Effector memory CD4-positive, alpha-beta T cell (primary cell): ENCODE measurements at regions not wholly inside any gene's neighbourhood (a gene's known extent, or its start where the extent isn't known, plus 50 kb on each side); places are given as distances from the start of the nearest gene placed in this dataset.
"Not testable (repeated sequence)": the region's sequence is repeated elsewhere in the genome, so short reads cannot be mapped to it uniquely, and the experiment has no call there.

ENCODE experiments used
- DNase-seq, 3 donors: peaks; one replicate each; pipeline ENCODE4 v3.0.0-alpha.2; 2020
- H3K27ac ChIP-seq: 2 replicates; pipeline ENCODE4 v1.7.0; 2013; ENCODE audit warnings: mild to moderate bottlenecking, low read length, moderate library complexity; ENCODE audit not compliant: insufficient read depth, poor library complexity, severe bottlenecking
- H3K27me3 ChIP-seq: replicated peaks from 2 replicates; pipeline ENCODE4 v1.7.0; 2013; ENCODE audit warnings: mild to moderate bottlenecking, low read length; ENCODE audit not compliant: insufficient read depth, control insufficient read depth, poor library complexity, severe bottlenecking
- H3K36me3 ChIP-seq: 2 replicates; pipeline ENCODE4 v1.7.0; 2013; ENCODE audit warnings: mild to moderate bottlenecking, low read length, moderate library complexity; ENCODE audit not compliant: control insufficient read depth, insufficient read depth
- H3K4me1 ChIP-seq: 2 replicates; pipeline ENCODE4 v1.7.0; 2013; ENCODE audit warnings: low read length, mild to moderate bottlenecking; ENCODE audit not compliant: control insufficient read depth, insufficient read depth, poor library complexity, severe bottlenecking
- H3K4me3 ChIP-seq: 2 replicates; pipeline ENCODE4 v1.7.0; 2013; ENCODE audit warnings: low read length, low read depth, mild to moderate bottlenecking; ENCODE audit not compliant: insufficient read depth, poor library complexity, severe bottlenecking
- H3K9me3 ChIP-seq: 2 replicates; pipeline ENCODE4 v1.7.0; 2013; ENCODE audit warnings: mild to moderate bottlenecking, low read length, moderate library complexity; ENCODE audit not compliant: control insufficient read depth

- Histone ChIP-seq H3K9me3 (no peaks in the 10 kb centered on the region), H3K4me1 (no peaks in the 10 kb centered on the region), H3K4me3 (no peak overlapping the region), H3K36me3 (no peaks in the 10 kb centered on the region), H3K27me3 (no peaks in the 10 kb centered on the region), H3K27ac (no peak overlapping the region)
- DNase-seq, result no peak
Measured at GRCh38 chr1:224811564-224811963, 117.9 kb upstream of the DNAH14 start.

- DNase-seq, result no peak
- Histone ChIP-seq H3K27ac (no peak overlapping the region), H3K4me1 (no peaks in the 10 kb centered on the region), H3K4me3 (no peak overlapping the region), H3K27me3 (no peaks in the 10 kb centered on the region), H3K36me3 (no peaks in the 10 kb centered on the region), H3K9me3 (no peaks in the 10 kb centered on the region)
Measured at GRCh38 chr1:224815647-224816046, 113.8 kb upstream of the DNAH14 start.

GRCh38 chr1:224816062-224816461 is 113.4 kb upstream of the DNAH14 start:
- Histone ChIP-seq H3K9me3 (no peaks in the 10 kb centered on the region), H3K27ac (no peak overlapping the region), H3K4me3 (no peak overlapping the region), H3K27me3 (no peaks in the 10 kb centered on the region), H3K36me3 (no peaks in the 10 kb centered on the region), H3K4me1 (no peaks in the 10 kb centered on the region)
- no peak for DNase-seq

- Histone ChIP-seq H3K27ac (no peak overlapping the region), H3K9me3 (no peaks in the 10 kb centered on the region), H3K36me3 (no peaks in the 10 kb centered on the region), H3K4me3 (no peak overlapping the region), H3K27me3 (no peaks in the 10 kb centered on the region), H3K4me1 (no peaks in the 10 kb centered on the region)
- no peak for DNase-seq
Measured at GRCh38 chr1:224817382-224817781, 112.1 kb upstream of the DNAH14 start.

- Histone ChIP-seq H3K36me3 (no peaks in the 10 kb centered on the region), H3K9me3 (no peaks in the 10 kb centered on the region), H3K4me1 (no peaks in the 10 kb centered on the region), H3K27me3 (no peaks in the 10 kb centered on the region), H3K4me3 (no peak overlapping the region), H3K27ac (no peak overlapping the region)
- no peak for DNase-seq
Measured at GRCh38 chr1:224819861-224820260, 109.6 kb upstream of the DNAH14 start.

GRCh38 chr1:224820341-224820740 is 109.1 kb upstream of the DNAH14 start:
- no peaks in the 10 kb centered on the region for H3K4me1 ChIP-seq
- no peak overlapping the region for H3K27ac ChIP-seq
- H3K27me3 ChIP-seq, result no peaks in the 10 kb centered on the region
- H3K9me3 ChIP-seq, result no peaks in the 10 kb centered on the region
- H3K36me3 ChIP-seq, result no peaks in the 10 kb centered on the region
- no peak overlapping the region for H3K4me3 ChIP-seq
- no peak for DNase-seq

GRCh38 chr1:224821751-224822150 is 107.7 kb upstream of the DNAH14 start:
- H3K4me1 ChIP-seq, H3K27me3 ChIP-seq, H3K27ac ChIP-seq, H3K9me3 ChIP-seq, DNase-seq, H3K36me3 ChIP-seq, H3K4me3 ChIP-seq: not testable (repeated sequence)

GRCh38 chr1:224825525-224826000 is 103.9 kb upstream of the DNAH14 start:
- DNase-seq, result no peak
- Histone ChIP-seq H3K9me3 (no peaks in the 10 kb centered on the region), H3K4me1 (no peaks in the 10 kb centered on the region), H3K4me3 (no peak overlapping the region), H3K27ac (no peak overlapping the region), H3K36me3 (no peaks in the 10 kb centered on the region), H3K27me3 (no peaks in the 10 kb centered on the region)

GRCh38 chr1:224828691-224829090 is 100.8 kb upstream of the DNAH14 start:
- DNase-seq, result no peak
- H3K36me3 ChIP-seq, result no peaks in the 10 kb centered on the region

GRCh38 chr1:224831501-224831900 is 98.0 kb upstream of the DNAH14 start:
- Histone ChIP-seq H3K36me3 (no peaks in the 10 kb centered on the region), H3K4me1 (no peaks in the 10 kb centered on the region), H3K4me3 (no peak overlapping the region), H3K27ac (no peak overlapping the region), H3K9me3 (no peaks in the 10 kb centered on the region), H3K27me3 (peaks cover 5% of the 10 kb centered on the region)
- no peak for DNase-seq

More at GRCh38 chr1:224828691-224829090, 100.8 kb upstream of the DNAH14 start:
- Histone ChIP-seq H3K27me3 (peaks cover 5% of the 10 kb centered on the region), H3K27ac (no peak overlapping the region), H3K4me1 (no peaks in the 10 kb centered on the region), H3K9me3 (no peaks in the 10 kb centered on the region), H3K4me3 (no peak overlapping the region)
